ENCODE measurements at regions not wholly inside any gene's neighbourhood (a gene's known extent, or its start where the extent isn't known, plus 50 kb on each side); places are given as distances from the start of the nearest gene placed in this dataset.

DNA sequence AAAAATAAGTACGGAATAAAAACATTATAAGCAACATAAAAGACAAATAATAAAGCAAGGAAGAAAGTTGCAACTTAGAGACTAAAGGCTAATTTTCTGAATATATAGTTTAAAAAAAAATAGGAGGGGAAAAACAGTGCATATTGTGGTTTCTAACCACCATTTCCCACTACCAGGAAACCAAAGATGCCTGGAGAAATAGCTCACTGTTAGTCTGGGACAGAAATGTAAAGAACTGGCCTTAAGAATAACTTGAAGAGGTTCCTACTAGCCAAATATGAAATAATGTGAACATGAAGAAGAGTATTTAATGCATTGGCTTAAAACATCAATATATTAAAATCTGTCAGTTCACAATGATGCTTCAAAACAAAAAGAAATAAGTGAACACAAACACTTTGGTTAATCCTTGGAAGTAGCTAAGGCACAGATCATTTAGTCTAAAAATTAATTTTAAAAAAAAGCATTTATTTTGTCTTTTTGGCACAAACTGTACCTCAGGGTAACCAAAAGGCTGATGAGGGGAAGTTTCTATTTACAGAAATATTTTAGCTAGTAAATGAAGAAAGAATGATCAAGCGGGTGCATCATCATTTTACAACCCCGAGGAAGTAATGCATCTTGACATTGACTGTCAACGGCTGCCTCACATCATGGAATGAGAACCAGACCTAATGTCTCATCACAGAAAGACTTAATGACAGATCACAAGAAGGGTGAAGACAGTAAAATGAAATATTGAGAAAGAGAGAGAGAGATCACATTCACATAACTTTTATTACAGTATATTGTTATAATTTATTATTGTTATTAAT is 297.2 kb upstream of the LDB2 start:
- TF ChIP-seq POLR2A (IDR thresholded peaks at IDR 0.05; ENCODE audit: extremely low read depth, insufficient read length): no peak
- TF ChIP-seq, protein P1, sequence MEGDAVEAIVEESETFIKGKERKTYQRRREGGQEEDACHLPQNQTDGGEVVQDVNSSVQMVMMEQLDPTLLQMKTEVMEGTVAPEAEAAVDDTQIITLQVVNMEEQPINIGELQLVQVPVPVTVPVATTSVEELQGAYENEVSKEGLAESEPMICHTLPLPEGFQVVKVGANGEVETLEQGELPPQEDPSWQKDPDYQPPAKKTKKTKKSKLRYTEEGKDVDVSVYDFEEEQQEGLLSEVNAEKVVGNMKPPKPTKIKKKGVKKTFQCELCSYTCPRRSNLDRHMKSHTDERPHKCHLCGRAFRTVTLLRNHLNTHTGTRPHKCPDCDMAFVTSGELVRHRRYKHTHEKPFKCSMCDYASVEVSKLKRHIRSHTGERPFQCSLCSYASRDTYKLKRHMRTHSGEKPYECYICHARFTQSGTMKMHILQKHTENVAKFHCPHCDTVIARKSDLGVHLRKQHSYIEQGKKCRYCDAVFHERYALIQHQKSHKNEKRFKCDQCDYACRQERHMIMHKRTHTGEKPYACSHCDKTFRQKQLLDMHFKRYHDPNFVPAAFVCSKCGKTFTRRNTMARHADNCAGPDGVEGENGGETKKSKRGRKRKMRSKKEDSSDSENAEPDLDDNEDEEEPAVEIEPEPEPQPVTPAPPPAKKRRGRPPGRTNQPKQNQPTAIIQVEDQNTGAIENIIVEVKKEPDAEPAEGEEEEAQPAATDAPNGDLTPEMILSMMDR (IDR thresholded peaks at IDR 0.05; ENCODE audit: low read depth, low read length): no peak
- TF ChIP-seq MYC (IDR thresholded peaks at IDR 0.05; ENCODE audit: low read depth, low read length): no peak
- TF ChIP-seq, protein P2, sequence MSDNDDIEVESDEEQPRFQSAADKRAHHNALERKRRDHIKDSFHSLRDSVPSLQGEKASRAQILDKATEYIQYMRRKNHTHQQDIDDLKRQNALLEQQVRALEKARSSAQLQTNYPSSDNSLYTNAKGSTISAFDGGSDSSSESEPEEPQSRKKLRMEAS (IDR thresholded peaks at IDR 0.05; ENCODE audit: low read depth, low read length): no peak
